NOMO-1 treated with DMSO at 0.1 percent for 48 hours (cell line): ENCODE measurements at regions not wholly inside any gene's neighbourhood (a gene's known extent, or its start where the extent isn't known, plus 50 kb on each side); places are given as distances from the start of the nearest gene placed in this dataset.
"Not testable (repeated sequence)": the region's sequence is repeated elsewhere in the genome, so short reads cannot be mapped to it uniquely, and the experiment has no call there.

Experiments
- DNase-seq: peaks from one replicate; lab custom pipeline; 2025; ENCODE audit not compliant: unreplicated experiment; lab: John Stamatoyannopoulos, UW

GRCh38 chr13:33340631-33341030 lies 55.1 kb upstream of the STARD13 start:
- peak; percentile 94 for DNase-seq

DNA sequence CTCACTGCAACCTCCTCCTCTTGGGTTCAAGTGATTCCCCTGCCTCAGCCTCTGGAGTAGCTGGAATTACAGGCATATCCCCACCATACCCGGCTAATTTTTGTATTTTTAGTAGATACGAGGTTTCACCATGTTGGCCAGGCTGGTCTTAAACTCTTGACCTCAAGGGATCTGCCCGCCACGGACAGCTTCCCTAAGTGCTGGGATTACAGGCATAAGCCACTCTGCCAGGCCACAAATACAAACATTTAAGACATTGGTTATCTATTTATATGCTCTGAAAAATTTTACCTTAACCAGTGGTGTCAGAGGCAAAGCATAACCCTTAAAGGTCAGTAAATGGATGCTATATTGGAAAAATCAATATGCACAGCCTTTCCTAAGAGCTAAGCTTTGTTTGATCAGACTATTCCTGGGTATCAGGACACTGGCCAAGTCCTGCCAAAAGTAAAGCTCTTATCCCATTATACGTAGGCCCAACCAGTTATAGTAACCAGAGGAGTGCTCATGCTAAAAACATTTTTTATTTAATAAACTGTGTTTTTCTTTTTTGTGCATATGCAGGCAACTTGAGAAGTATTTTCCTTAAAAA lies 56.4 kb upstream of the STARD13 start:
- no peak for DNase-seq

GRCh38 chr13:33345842-33346241 lies 60.3 kb upstream of the STARD13 start:
- DNase-seq = no peak

- DNase-seq = no peak
These were observed 62.3 kb upstream of the STARD13 start for GRCh38 chr13:33347861-33348260.

- no peak for DNase-seq
These were observed 62.8 kb upstream of the STARD13 start for GRCh38 chr13:33348366-33348765.

GRCh38 chr13:33349288-33349985 lies 63.9 kb upstream of the STARD13 start:
- no peak for DNase-seq

- DNase-seq = no peak
These were observed 64.7 kb upstream of the STARD13 start for GRCh38 chr13:33349986-33350826.

GRCh38 chr13:33351319-33351718 lies 65.8 kb upstream of the STARD13 start:
- DNase-seq = peak; percentile 35

DNA sequence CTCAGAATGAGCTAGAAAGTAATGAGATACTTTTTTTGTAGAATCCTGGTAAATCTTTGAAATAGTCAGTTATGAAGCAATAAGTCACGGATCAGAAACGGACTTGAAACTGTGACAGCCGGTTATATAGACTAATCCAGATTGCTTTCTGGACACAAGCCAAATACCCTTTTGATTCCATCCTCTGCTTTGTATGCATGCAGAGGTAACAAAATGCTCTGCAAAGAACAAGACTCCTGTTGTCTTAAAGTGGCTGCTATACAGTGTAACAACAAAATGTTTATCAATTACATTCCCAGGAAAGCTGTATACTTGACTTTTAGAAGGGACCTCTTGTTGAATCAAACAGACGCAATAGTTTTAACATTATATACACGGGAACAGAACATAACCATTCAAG lies 66.5 kb upstream of the STARD13 start:
- no peak for DNase-seq

- DNase-seq = no peak
These were observed 67.0 kb upstream of the STARD13 start for GRCh38 chr13:33352526-33352925.

GRCh38 chr13:33353210-33353609 lies 67.7 kb upstream of the STARD13 start:
- DNase-seq = peak; percentile 94

GRCh38 chr13:33353646-33354045 lies 68.1 kb upstream of the STARD13 start:
- no peak for DNase-seq

DNA sequence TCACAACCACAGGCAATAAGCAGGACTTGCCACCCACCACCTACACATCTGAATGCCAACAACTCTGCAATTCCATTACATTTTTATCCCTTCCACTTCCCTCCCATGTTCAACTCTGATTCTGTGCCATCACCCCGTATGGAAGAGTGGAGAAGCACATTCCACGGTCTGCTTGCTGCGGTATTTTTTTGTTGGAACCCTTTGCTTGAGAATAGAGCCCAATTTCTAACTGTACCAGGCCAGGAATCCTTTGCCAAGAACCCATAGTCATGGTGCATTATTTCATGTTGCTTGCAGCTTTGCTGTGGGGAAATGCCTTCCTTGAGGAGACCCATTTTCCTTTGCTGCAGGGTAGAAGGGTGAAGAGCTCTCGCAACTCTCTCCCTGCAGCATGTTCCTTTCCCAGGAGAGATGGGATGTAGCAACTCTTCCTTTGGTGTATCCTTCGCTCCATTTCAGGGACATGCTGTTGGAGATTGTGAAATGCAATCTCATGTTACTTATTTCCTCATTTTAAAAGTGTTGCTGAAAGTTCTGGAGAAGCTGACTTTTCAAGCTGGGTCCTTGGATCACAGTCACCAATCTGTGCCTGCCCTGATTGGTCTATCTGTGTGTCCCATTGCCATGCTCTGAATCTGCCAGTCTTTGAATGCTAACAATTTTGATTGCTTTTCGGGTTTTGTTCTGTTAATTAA lies 69.8 kb upstream of the STARD13 start:
- DNase-seq = peak; percentile 65

DNA sequence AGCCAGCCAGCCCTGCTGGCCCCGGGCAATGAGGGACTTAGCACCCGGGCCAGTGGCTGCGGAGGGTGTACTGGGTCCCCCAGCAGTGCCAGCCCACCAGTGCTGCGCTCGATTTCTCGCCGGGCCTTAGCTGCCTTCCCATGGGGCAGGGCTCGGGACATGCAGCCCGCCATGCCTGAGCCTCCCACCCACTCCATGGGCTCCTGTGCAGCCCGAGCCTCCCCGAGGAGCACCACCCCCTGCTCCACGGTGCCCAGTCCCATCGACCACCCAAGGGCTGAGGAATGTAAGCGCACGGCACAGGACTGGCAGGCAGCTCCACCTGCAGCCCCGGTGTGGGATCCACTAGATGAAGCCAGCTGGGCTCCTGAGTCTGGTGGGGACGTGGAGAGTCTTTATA lies 72.5 kb upstream of the STARD13 start:
- not testable (repeated sequence) for DNase-seq

DNA sequence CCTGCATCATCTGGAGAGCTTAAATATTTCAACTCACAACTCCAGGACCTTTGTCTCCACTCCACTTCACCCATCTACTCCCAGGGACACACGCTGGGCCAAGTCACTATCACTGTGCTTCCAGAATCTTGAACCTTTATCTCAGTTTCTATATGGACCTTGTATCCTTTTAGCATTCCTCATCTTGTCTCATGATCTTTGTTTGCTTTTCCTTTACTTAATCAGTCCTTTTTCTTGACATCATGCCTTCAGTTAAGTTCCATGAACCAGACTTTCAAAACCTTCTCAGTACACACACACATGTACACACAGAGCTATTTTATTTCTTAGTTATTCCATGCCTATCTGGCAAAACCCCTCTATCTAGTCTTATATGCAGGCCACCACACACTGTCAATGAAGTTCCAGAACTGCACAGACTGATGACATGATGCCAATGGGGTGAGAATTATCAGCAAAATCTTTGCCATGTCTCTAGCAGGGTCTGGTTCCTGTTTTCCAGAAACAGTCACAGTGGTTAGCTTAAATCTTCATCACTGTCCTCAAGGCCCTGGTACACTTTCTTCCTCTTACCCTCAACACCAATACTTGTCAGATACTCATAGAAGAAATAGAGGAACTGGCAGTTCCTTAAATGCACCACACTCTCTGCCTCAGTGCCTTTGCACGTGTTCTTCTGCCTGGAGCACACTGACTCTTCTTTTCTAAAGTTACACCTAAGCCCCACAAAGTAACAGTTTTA lies 77.6 kb upstream of the STARD13 start:
- DNase-seq = peak; percentile 98

DNA sequence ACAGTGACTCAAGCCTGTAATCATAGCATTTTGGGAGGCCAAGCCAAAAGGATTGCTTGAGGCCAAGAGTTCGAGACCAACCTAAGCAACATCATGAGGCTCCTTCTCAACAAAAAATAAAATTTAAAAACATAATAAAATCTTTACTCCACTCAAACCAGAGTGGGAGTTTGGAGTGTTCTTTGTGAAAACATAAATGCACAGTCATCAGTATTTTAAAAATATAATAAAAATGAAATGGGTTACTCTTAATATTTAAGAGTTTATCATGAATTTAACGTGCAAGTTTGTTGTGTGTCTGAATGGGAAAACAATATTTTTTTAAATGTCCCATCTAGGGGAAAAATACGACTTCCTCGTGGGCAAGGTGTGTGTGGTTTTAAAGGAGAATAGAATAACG lies 78.6 kb upstream of the STARD13 start:
- DNase-seq = no peak

DNA sequence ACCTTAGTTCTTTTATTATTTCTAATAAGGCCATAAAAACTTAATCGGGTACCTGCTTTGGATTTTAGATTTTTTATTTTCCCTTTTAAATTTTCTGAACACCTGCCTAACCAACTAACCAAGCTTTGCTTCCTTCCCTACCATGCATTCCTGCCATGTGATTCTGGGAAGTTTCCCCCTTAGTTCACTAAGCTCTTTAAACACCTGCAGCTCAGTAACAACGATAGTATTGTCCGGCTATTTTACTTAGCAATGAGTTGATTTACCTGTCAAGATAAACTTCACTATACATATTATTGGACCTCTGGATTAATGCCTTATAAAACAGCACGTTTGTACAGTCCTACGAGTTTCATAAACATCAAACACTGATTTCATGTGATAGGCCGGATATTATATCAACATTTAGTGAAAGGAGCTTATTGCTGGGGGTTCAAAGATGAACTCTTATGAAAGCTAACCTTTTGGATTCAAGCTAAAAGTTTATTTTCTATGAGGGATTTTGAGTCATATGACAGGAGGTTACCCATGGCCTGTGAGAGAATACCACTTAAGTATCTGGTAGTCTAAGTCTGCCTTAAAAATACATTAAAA lies 81.0 kb upstream of the STARD13 start:
- no peak for DNase-seq

DNA sequence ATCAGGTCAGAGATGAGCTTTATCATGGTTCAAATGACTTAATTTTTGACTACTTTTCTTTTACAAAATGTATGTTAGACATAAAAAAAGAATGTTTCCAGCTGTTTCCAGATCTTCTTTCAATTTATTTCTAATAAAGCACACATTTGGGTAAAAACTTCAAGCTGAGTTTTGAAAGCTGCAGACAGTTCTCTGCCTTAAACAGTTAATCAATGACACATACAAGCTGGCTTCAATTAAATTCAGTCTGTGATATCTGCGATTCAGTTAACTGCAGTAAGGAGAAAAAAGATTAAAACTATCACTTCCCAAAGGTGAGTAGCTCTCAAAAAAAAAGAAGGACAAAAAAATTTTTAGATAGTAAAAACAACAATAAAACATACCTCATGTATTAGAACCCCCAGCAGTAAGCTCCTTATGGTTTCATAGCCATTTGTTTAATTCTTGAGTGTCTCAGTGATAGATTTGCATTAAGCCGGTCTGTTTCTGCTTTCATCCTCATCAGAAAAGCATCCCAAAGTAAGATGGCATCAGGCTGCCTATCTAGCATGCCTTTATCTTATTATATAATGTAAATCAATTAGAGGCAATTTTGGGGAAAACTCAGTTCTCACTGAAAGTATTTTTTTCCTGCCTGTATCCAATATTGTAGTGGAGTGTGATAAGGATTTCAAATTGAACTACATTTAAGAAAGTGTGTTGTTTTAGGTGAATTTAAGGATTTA lies 81.8 kb upstream of the STARD13 start:
- DNase-seq = no peak

DNA sequence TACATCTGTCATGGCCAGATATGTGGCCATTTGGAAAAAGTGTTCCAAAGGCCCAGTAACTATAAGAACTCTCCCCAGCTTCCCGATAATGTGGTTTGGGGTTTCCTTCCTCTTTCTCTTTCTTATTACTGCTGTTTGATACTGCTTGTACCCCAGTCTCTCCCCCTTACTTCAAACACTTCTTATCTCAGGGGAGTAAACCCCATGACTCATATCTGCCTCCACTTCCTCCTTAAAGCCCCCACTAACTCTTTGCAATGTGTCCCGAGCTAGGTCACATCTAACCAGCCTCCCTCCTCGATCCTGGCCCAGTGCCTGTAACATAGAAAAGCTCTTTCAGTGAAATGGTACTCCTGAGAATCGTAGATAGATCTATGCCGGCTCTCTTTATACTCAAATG lies 82.4 kb upstream of the STARD13 start:
- DNase-seq = peak; percentile 82

DNA sequence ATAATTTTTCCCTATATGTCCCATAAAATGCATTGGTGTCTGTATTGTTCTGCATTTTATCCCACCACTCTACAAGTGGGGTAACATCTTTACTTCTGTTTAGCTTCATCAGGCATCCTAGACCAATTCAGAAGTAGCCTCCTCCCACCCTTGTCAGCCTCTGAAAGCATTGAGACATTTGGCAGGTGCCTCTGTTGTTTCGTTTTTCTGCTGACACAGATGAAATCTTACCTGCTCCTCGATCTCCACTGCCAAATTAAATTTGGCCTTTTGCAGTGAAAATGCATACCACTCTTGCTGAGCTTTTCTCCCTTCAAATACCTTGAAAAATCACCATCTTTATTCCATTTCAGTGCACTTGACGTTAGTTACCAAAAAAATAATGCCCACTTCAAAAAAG lies 83.5 kb upstream of the STARD13 start:
- DNase-seq = no peak
